Pancreas (tissue), 10 donors: ENCODE measurements at regions not wholly inside any gene's neighbourhood (a gene's known extent, or its start where the extent isn't known, plus 50 kb on each side); places are given as distances from the start of the nearest gene placed in this dataset.

Experiments used
- ATAC-seq, 4 donors: fragments of 200-7000 bp; cut with Tn5 transposase; one replicate each; pipeline versions ENCODE4 v1.8.0 to v1.9.1; 2020; ENCODE audit warnings: mild to moderate bottlenecking in 4 of 4, moderate library complexity in 4 of 4
- DNase-seq, 6 donors: peaks; one replicate each; pipeline ENCODE4 v3.0.0-alpha.2; 2020
- FAIRE-seq: peaks from 2 replicates; lab custom pipeline; 2012; peaks lifted over from hg19 to GRCh38; lab: Jason Lieb, UNC
- H3K27ac ChIP-seq, 4 donors: fragments of 200-600 bp; sonication (generic); 1 replicate in 3 of 4; 2 replicates in 1 of 4; pipeline versions ENCODE4 v1.5.0 to v1.8.0; 2020
- H3K27me3 ChIP-seq, 4 donors: fragments of 200-600 bp; one replicate each; pipeline ENCODE4 v1.8.0; 2021
- H3K36me3 ChIP-seq, 3 donors: fragments of 200-600 bp; sonication (generic) in 1 of 3; one replicate each; pipeline versions ENCODE4 v1.5.0 to v1.8.0; 2020 to 2021
- H3K4me1 ChIP-seq, 3 donors: fragments of 200-600 bp; one replicate each; pipeline ENCODE4 v1.8.0; 2021
- H3K4me3 ChIP-seq, 4 donors: fragments of 200-600 bp; sonication (generic) in 2 of 4; one replicate each; pipeline versions ENCODE4 v1.5.0 to v1.8.0; 2020 to 2021
- H3K9me3 ChIP-seq, 4 donors: fragments of 200-600 bp; one replicate each; pipeline ENCODE4 v1.8.0; 2021
- WGBS, 2 donors: extraction: QIAGEN DNeasy Blood & Tissue Kit; methylation state at CpG; one replicate each; pipeline ENCODE4 v1.1.7; 2013; 5-methylcytosine and 5-hydroxymethylcytosine counted together
- intact Hi-C, 3 donors: fragments of 100-400 bp; cut with DNase I; formaldehyde crosslinking; loops; one replicate each; pipeline versions ENCODE4 v1.11.1 to v1.14.2; 2022
- TF ChIP-seq, protein P1 (sequence below), 4 donors: fragments of 200-600 bp; sonication (generic) in 3 of 4; IDR thresholded peaks; one replicate each; pipeline versions ENCODE4 v1.5.0 to v1.8.0; 2021; ENCODE audit warnings: antibody characterized with exemption in 4 of 4
- donor health status: healthy with polysubstance abuse.
- donor health status: DM: no; HTN: no; CAD: no; lungs with moderate emphysema.
- donor health status: DM: no; HTN: no; CAD: no.
- donor health status: control.
- donor health status: control.
- donor health status: Bipolar disorder and iron deficiency.
- donor health status: DM: yes; HTN: yes; CAD: no.
- donor health status: DM: no; HTN: no; CAD: no.
- donor health status: DM: no; HTN: no; CAD: no.
- donor health status: DM: yes; HTN: yes; CAD: no.

DNA sequence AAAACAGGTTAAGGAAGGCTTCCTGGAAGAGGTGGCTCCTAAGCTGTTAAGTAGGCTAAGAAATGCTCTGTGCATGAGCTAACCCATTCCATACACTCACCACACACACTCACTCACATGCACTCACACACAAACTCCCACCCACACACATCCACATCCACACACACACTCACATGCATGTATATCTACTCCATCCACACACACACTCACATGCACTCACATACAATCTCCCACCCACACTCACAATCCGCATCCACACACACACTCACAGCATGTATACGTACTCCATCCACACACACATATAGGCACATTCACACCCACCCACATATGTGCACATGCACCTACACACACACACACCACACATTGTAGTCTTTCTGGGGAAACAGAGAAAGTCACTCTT is 89.3 kb upstream of the HNF1B start:
- 80 to 91% methylated on average over 2 of the region's 2 CpGs for WGBS, 2 donors
- no peaks in the 10 kb centered on the region for H3K9me3 ChIP-seq
- ATAC-seq (no peak), FAIRE-seq (no peak), DNase-seq (no peak)
- TF ChIP-seq, protein P1, sequence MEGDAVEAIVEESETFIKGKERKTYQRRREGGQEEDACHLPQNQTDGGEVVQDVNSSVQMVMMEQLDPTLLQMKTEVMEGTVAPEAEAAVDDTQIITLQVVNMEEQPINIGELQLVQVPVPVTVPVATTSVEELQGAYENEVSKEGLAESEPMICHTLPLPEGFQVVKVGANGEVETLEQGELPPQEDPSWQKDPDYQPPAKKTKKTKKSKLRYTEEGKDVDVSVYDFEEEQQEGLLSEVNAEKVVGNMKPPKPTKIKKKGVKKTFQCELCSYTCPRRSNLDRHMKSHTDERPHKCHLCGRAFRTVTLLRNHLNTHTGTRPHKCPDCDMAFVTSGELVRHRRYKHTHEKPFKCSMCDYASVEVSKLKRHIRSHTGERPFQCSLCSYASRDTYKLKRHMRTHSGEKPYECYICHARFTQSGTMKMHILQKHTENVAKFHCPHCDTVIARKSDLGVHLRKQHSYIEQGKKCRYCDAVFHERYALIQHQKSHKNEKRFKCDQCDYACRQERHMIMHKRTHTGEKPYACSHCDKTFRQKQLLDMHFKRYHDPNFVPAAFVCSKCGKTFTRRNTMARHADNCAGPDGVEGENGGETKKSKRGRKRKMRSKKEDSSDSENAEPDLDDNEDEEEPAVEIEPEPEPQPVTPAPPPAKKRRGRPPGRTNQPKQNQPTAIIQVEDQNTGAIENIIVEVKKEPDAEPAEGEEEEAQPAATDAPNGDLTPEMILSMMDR (IDR thresholded peaks at IDR 0.05) = no peak
- H3K4me3 ChIP-seq = no peak overlapping the region
- no peaks in the 10 kb centered on the region for H3K36me3 ChIP-seq
- intact Hi-C loops = no loop called here
- H3K27ac ChIP-seq = no peak overlapping the region
- H3K27me3 ChIP-seq = no peaks in the 10 kb centered on the region
- no peaks in the 10 kb centered on the region for H3K4me1 ChIP-seq

DNA sequence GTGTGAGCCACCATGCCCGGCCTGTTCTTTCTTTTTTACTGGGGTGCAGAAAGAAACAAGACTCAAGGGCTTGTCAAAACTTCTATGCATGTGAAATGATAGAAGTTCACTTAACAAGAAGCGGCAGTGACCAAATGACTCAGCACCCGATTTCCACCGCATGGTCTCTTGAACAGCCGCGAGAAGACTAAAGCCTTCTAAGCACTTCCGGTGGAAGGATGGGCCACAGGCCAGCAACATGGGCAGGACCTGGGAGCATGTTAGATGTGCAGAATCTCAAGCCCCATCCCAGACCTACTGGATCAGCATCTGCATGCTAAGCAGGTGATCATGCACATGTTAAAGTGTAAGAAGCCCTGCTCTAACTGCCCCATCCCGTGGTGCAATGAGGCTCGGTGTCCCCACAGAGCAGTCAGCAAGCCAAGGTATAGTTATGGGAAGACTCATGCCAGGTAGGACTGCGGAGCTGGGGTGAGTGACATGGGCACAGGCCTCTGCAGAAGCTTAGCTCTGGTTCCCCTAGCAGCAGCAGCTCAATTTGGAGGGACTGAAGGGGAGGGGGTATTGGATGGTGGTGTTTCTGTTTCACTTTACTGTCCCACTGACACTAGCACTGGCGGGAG is 88.5 kb upstream of the HNF1B start:
- intact Hi-C loops = no loop called here
- ATAC-seq = no peak
- FAIRE-seq = no peak
- DNase-seq = no peak
- no peak overlapping the region for H3K4me3 ChIP-seq
- no peaks in the 10 kb centered on the region for H3K4me1 ChIP-seq
- TF ChIP-seq, protein P1 (IDR thresholded peaks at IDR 0.05) = no peak
- no peaks in the 10 kb centered on the region for H3K27me3 ChIP-seq
- no peak overlapping the region for H3K27ac ChIP-seq
- 80 to 86% methylated on average over 11 of the region's 11 CpGs for WGBS, 2 donors
- H3K36me3 ChIP-seq = no peaks in the 10 kb centered on the region
- H3K9me3 ChIP-seq = no peaks in the 10 kb centered on the region

DNA sequence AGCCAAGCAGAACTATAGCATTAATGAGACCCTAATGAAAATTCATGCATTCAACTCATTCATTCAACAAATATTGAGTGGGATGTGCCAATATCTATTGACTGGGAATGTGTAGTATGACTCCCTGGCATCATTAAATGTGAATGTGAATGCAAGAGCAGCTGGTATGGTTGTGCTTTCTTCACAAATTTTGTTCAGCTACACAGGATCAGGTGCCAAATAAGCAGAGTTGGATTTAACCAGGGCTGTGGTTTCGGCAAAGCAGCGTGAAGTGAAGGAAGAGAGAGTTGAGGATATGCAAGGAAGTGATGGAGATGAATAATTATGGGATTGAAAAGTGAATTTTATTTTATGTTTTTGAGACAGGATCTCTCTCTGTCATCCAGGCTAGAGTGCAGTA is 87.1 kb upstream of the HNF1B start:
- H3K4me1 ChIP-seq = no peaks in the 10 kb centered on the region
- intact Hi-C loops = no loop called here
- DNase-seq (no peak), FAIRE-seq (no peak), ATAC-seq (no peak)
- H3K27me3 ChIP-seq = no peaks in the 10 kb centered on the region
- H3K9me3 ChIP-seq = no peaks in the 10 kb centered on the region
- WGBS, 2 donors = 94 to 95% methylated on average over 2 of the region's 2 CpGs
- H3K36me3 ChIP-seq = no peaks in the 10 kb centered on the region
- TF ChIP-seq, protein P1 (IDR thresholded peaks at IDR 0.05) = no peak
- no peak overlapping the region for H3K27ac ChIP-seq
- no peak overlapping the region for H3K4me3 ChIP-seq

DNA sequence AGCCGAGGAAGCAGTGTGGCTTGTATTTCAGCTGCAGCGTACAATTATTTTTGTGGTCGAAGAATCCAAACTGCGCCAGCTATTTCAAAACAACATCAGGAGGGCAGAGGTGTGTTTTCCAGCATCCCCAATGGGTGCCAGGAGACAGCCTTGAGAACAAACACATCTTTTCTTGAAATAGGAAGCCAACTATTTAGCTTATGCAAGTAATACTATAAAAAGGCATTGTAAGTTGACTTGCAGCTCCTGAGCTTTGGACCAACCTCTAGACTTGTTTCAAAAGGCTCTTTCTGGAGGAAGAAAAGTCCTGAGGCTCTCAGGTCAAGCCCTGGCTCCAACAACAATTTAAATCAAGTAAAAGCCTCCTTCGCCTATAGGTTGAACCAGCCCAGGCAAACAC is 86.6 kb upstream of the HNF1B start:
- no peak for FAIRE-seq
- no peaks in the 10 kb centered on the region for H3K36me3 ChIP-seq
- H3K27me3 ChIP-seq = no peaks in the 10 kb centered on the region
- H3K4me3 ChIP-seq = no peak overlapping the region
- no peaks in the 10 kb centered on the region for H3K4me1 ChIP-seq
- WGBS, 2 donors = 84 to 87% methylated on average over 5 of the region's 5 CpGs
- ATAC-seq = no peak
- no peaks in the 10 kb centered on the region for H3K9me3 ChIP-seq
- TF ChIP-seq, protein P1 (IDR thresholded peaks at IDR 0.05) = no peak
- intact Hi-C loops = no loop called here
- DNase-seq = no peak
- H3K27ac ChIP-seq = no peak overlapping the region

DNA sequence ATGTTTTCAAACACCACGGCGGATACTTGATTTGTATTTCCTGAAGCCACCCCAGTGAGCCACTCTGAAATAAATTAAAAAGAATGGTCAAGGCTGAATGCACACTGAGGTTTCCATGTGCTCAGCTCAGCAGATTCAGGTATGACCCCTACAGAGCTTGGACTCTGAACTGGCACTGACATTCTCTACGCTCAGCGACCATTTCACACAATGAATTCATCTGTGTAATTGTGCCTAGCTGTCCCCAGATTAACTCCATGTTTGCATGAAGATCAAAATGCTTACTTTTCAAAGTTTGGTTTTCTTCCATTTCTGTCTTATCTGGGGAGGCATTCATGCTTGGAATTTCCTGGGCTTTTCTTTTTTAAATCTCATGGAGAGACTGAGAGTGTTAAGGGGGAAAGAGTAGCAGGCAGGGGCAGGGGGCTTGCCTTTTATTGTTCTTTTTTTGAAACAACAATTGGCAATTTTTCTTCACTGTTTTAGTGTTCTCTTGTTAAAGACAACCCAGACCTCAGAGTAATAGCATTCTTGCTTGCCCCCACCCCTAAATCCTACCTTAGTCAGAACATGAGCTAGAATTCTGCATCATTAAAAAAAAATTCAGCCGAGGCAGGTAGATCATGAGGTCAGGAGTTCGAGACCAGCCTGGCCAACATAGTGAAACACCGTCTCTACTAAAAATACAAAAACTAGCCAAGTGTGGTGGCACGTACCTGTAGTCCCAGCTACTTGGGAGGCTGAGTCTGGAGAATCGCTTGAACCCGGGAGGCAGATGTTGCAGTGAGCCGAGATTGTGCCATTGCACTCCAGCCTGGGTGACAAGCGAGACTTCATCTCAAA is 85.5 kb upstream of the HNF1B start:
- FAIRE-seq (no peak), DNase-seq (no peak), ATAC-seq (peak in 2 of 4 donors; percentile 39 to 48)
- intact Hi-C loops = no loop called here
- 75 to 78% methylated on average over 12 of the region's 12 CpGs for WGBS, 2 donors
- Histone ChIP-seq H3K4me3 (no peak overlapping the region), H3K27me3 (no peaks in the 10 kb centered on the region), H3K4me1 (no peaks in the 10 kb centered on the region), H3K36me3 (no peaks in the 10 kb centered on the region), H3K27ac (no peak overlapping the region), H3K9me3 (no peaks in the 10 kb centered on the region)
- TF ChIP-seq, protein P1 (IDR thresholded peaks at IDR 0.05) = no peak
